ENCODE measurements at regions not wholly inside any gene's neighbourhood (a gene's known extent, or its start where the extent isn't known, plus 50 kb on each side); places are given as distances from the start of the nearest gene placed in this dataset.

DNA sequence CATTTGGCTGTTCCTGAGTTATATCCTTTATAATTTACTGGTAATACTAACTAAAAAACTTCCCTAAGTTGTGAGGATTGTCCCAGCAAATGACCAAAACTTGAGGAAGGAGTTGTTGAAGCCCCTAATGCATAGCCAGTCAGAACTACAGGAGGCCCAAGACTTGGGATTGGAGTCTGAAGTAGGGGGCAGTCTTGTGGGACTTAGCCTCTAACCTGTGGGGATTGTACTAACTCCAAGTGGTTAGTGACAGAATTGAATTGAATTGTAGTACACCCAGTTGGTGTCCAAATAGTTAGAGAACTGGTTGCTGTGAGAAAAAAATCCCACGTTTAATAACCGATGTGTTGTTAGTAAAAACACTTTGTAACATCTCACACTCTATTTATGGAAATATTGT is 1506.3 kb downstream of the ADGRL3 start:
- TF ChIP-seq, protein P1, sequence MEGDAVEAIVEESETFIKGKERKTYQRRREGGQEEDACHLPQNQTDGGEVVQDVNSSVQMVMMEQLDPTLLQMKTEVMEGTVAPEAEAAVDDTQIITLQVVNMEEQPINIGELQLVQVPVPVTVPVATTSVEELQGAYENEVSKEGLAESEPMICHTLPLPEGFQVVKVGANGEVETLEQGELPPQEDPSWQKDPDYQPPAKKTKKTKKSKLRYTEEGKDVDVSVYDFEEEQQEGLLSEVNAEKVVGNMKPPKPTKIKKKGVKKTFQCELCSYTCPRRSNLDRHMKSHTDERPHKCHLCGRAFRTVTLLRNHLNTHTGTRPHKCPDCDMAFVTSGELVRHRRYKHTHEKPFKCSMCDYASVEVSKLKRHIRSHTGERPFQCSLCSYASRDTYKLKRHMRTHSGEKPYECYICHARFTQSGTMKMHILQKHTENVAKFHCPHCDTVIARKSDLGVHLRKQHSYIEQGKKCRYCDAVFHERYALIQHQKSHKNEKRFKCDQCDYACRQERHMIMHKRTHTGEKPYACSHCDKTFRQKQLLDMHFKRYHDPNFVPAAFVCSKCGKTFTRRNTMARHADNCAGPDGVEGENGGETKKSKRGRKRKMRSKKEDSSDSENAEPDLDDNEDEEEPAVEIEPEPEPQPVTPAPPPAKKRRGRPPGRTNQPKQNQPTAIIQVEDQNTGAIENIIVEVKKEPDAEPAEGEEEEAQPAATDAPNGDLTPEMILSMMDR (IDR thresholded peaks at IDR 0.05; ENCODE audit: low read depth, low read length, missing control alignments) = no peak
- no peak for DNase-seq (ENCODE audit: low read depth)
- in situ Hi-C loops (cut with HindIII; ENCODE audit: low sequenced_read_pairs) = no loop called here
- H3K4me3 ChIP-seq (ENCODE audit: low read depth, low read length) = no peak overlapping the region

DNA sequence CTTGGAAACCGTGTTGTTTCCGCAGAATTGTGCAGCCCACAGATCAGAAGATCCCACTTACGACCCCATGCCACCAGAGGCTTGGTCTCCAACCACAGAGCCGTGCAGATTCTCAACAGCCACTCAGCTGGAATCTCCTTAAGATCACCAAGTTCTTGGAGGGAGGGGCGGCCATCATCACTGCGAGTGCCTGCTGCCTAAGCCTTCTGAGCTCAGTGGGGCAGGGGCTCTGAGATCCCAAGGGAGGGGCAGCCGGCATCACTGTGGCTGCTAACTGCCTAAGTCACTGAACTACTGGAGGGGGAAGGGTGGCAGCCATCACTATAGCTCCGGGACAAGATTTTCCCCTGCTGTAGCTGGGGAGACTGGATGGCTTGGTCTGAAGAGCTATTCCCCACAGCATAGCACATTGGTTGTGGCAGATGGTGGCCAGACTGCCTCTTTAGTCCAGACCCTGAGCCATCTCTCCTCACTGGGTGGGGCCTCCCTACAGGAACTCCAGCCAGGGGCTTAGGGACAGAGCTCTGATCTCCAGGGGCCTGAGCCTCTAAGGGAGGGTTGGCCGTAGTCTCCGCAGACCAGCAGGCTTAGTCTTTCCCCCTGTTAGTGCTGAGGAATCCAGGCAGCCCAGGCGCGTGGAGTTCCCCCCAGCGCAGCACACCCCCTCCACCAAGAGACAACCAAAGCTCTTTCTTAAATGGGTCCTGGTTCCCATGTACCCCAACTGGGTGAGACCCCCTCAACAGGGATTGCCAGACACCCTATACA is 1483.9 kb downstream of the ADGRL3 start:
- no peak for DNase-seq (ENCODE audit: low read depth)
- TF ChIP-seq, protein P1 (IDR thresholded peaks at IDR 0.05; ENCODE audit: low read depth, low read length, missing control alignments) = no peak
- in situ Hi-C loops (cut with HindIII; ENCODE audit: low sequenced_read_pairs) = no loop called here
- H3K4me3 ChIP-seq (ENCODE audit: low read depth, low read length) = no peak overlapping the region

DNA sequence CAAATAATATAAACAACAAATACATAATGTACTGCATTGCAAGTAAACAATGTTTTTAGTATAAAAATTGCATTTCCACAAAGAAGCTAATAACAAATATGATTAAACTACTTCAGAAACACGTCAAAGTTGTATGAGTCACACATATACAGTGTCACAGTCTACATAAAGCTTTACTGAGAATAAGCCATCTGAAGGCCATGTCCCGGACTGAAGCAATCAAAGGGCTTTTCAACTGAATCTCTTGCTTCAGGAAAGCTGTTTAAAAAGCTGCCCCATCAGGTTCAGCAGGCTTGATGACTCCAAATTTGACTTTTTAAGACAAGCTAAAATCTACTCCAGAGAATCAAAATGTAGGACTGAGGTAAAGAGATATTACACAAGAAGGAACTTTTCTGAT is 1476.8 kb downstream of the ADGRL3 start:
- TF ChIP-seq, protein P1 (IDR thresholded peaks at IDR 0.05; ENCODE audit: low read depth, low read length, missing control alignments) = no peak
- H3K4me3 ChIP-seq (ENCODE audit: low read depth, low read length) = no peak overlapping the region
- in situ Hi-C loops (cut with HindIII; ENCODE audit: low sequenced_read_pairs) = no loop called here
- no peak for DNase-seq (ENCODE audit: low read depth)

DNA sequence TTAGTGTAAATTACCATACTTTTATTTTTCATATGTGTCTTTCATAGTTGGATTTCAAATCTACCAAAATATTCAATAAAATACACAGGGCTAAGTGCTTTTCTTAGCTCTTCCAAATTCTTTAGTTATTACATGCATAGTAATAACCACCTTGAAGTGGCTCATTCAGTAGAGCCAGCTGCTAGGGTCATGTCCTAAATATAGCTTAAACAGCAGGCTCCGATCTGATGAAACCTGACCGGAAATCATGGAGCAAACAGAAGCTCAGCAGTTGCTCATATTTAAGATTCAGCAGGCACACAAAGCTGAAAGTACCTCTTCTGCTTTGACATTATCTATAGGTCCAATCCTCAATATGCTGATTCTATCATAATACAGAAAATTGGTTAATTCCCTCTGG is 1470.4 kb downstream of the ADGRL3 start:
- TF ChIP-seq, protein P1 (IDR thresholded peaks at IDR 0.05; ENCODE audit: low read depth, low read length, missing control alignments) = no peak
- in situ Hi-C loops (cut with HindIII; ENCODE audit: low sequenced_read_pairs) = no loop called here
- no peak overlapping the region for H3K4me3 ChIP-seq (ENCODE audit: low read depth, low read length)
- no peak for DNase-seq (ENCODE audit: low read depth)

DNA sequence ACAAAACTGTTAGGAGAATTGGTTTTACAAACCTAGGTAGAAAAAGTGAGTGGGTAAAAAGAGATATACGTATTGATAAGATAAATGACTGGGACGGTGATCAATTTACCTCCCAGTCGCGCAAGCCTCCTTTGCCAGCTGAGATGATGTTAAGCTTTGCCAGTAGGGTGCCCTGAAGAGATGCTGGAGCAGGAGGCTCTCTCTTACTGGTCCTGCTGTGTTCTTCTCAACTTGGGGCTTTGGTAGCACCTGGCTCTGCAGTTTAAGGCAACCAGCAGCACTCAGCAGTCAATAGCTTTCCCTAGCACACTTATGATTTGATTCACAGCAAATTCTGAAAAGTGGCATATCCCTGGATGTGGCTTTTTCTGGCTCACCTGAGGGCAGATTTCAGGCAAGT is 1461.7 kb downstream of the ADGRL3 start:
- no peak for DNase-seq (ENCODE audit: low read depth)
- no peak overlapping the region for H3K4me3 ChIP-seq (ENCODE audit: low read depth, low read length)
- TF ChIP-seq, protein P1 (IDR thresholded peaks at IDR 0.05; ENCODE audit: low read depth, low read length, missing control alignments) = no peak
- in situ Hi-C loops (cut with HindIII; ENCODE audit: low sequenced_read_pairs) = no loop called here

DNA sequence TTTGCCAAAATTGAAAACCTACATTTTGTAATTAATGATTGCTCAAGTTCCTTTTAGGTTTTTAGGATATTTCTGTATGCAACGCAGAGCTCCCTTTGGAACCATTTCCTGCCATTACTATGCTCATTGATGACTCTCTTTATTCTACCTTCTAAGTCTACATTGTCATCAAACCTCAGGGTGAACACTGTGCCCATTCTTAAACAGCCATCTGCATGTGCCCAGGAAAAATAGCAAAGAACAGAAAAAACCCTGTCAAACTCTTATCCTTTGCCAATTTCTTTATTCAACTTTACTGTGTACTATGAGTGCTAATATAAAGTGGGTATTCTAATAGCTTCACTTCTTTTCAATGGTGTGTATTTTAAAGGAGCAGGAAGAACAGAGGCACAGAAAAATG is 1455.9 kb downstream of the ADGRL3 start:
- H3K4me3 ChIP-seq (ENCODE audit: low read depth, low read length) = no peak overlapping the region
- TF ChIP-seq, protein P1 (IDR thresholded peaks at IDR 0.05; ENCODE audit: low read depth, low read length, missing control alignments) = no peak
- in situ Hi-C loops (cut with HindIII; ENCODE audit: low sequenced_read_pairs) = no loop called here
- DNase-seq (ENCODE audit: low read depth) = no peak
